ENCODE measurements at regions not wholly inside any gene's neighbourhood (a gene's known extent, or its start where the extent isn't known, plus 50 kb on each side); places are given as distances from the start of the nearest gene placed in this dataset.

DNA sequence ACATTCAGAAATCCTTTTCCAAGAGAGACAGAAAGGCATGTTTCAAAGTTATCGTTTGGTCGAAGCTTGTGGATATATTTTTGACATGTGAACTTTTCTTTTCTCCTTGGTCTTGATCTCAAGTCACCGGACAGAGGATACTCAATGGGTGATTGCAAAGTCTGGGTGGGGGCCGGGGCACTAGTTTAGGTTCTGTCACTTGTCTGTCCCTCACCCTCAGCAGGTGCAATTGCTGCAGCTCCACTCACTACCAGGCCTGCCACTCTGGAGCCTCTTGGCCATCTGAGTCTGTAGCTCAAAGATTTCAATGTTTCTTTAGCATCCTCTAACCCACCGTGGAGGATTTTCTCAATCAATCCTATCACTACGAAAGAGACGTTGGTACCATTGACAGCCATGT, 246.0 kb upstream of the C1orf174 start:
- no peak overlapping the region for H3K4me3 ChIP-seq (ENCODE audit: low read depth, low read length)
- TF ChIP-seq, protein P1, sequence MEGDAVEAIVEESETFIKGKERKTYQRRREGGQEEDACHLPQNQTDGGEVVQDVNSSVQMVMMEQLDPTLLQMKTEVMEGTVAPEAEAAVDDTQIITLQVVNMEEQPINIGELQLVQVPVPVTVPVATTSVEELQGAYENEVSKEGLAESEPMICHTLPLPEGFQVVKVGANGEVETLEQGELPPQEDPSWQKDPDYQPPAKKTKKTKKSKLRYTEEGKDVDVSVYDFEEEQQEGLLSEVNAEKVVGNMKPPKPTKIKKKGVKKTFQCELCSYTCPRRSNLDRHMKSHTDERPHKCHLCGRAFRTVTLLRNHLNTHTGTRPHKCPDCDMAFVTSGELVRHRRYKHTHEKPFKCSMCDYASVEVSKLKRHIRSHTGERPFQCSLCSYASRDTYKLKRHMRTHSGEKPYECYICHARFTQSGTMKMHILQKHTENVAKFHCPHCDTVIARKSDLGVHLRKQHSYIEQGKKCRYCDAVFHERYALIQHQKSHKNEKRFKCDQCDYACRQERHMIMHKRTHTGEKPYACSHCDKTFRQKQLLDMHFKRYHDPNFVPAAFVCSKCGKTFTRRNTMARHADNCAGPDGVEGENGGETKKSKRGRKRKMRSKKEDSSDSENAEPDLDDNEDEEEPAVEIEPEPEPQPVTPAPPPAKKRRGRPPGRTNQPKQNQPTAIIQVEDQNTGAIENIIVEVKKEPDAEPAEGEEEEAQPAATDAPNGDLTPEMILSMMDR (IDR thresholded peaks at IDR 0.05; ENCODE audit: insufficient read depth, low read depth, low read length, missing control alignments): no peak
- DNase-seq (ENCODE audit: low read depth): no peak

DNA sequence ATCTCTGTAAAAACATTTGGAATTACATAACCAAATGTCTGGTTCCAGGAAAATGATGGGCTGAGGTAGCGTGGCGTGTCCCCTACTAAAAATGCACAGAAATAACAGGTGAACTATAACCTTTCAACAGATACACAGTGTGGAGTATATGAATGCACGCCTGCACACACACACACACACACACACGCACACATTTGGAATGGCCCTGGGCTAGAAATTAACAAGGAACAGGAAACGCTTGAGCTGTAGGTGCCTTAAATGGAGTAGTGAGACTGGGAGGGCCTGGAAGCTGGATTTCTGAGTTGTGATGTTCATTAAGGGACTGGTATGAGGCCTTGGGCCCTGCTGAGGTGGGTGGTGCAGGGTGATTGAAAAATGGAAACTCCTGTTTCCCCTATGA, 246.5 kb upstream of the C1orf174 start:
- TF ChIP-seq, protein P1 (IDR thresholded peaks at IDR 0.05; ENCODE audit: insufficient read depth, low read depth, low read length, missing control alignments): no peak
- no peak for DNase-seq (ENCODE audit: low read depth)
- no peak overlapping the region for H3K4me3 ChIP-seq (ENCODE audit: low read depth, low read length)

DNA sequence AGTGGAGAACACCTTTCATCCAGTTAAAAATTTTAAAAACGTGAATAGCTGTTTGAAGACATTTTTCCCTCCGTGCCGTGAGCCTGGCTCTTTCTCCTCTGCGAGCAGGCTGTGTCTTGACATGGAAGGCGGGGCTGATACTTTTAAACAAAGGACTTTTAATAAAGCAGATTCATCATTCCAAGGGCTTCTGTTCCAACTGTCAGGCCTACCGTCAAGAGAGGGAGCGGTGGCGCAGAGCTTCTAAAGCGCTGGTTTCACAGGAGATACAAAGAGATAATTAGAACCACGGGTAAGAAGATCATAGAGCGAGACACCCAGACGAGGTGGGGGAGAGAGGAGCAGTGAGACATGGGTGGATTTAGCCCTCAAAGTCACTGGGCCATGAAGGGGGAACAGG, 247.4 kb upstream of the C1orf174 start:
- TF ChIP-seq, protein P1 (IDR thresholded peaks at IDR 0.05; ENCODE audit: insufficient read depth, low read depth, low read length, missing control alignments): no peak

DNA sequence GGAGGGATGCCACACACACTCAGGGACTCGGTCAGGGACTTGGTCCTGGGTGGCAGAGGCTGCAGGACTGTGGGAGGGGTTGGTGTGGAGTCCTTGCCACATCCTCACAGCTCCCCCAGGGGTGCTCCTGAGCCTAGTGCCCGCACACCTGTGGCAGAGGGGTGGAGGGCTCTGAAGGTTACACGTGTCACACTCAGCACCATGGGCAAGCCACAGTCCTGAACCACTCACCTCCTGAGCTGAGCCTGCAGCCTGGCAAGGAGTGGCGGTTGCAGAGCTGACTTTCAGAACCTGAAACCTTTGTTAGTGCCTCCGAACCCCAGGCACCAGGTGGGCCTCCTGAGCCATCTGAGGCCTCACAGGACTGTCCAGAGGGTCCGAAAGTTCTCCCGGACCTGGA, 249.2 kb upstream of the C1orf174 start:
- no peak for DNase-seq (ENCODE audit: low read depth)
- TF ChIP-seq, protein P1 (IDR thresholded peaks at IDR 0.05; ENCODE audit: insufficient read depth, low read depth, low read length, missing control alignments): no peak
- no peak overlapping the region for H3K4me3 ChIP-seq (ENCODE audit: low read depth, low read length)

More for the DNA sequence above, 247.4 kb upstream of the C1orf174 start:
- no peak for DNase-seq (ENCODE audit: low read depth)
- no peak overlapping the region for H3K4me3 ChIP-seq (ENCODE audit: low read depth, low read length)

DNA sequence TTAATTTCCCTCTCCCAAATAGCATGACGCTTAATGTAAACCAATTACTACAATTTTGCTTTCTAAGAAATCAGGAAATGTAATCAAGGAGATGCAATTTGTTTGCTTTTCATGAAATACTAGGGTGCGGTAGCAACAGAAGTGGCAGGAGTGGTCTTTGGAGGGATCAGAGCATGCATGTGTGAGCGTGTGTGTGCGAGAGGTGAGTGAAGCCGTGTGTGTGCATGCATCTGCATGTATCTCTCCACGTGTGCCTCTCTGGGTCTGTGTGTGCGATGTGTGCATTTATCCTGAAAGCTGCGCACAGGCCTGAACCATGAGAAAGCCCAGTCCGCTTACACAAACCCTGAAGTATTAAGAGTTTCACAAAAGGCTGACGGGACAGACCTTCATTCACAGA, 249.8 kb upstream of the C1orf174 start:
- no peak overlapping the region for H3K4me3 ChIP-seq (ENCODE audit: low read depth, low read length)

DNA sequence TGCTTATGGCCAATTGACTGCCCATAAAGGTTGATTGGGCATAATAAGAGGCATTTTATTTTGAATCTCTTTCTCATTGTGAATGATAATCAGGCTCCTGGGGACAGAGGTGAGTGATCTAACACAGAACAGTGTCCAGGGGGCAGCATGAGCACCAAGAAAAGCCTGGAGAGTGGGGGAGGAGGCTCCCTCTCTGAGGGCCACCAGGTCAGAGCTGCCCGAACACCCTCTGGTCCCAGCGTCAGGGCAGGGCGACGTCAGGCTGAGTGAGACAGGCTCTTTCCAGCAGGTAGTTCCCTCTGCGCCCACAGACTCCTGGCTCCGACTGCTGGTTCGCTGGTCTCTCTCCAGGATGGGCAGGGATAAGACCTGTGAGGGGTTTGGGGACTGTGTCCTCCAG, 250.2 kb upstream of the C1orf174 start:
- TF ChIP-seq, protein P1 (IDR thresholded peaks at IDR 0.05; ENCODE audit: insufficient read depth, low read depth, low read length, missing control alignments): no peak
- DNase-seq (ENCODE audit: low read depth): no peak
- H3K4me3 ChIP-seq (ENCODE audit: low read depth, low read length): no peak overlapping the region

More for the DNA sequence above, 249.8 kb upstream of the C1orf174 start:
- TF ChIP-seq, protein P1 (IDR thresholded peaks at IDR 0.05; ENCODE audit: insufficient read depth, low read depth, low read length, missing control alignments): no peak
- no peak for DNase-seq (ENCODE audit: low read depth)

DNA sequence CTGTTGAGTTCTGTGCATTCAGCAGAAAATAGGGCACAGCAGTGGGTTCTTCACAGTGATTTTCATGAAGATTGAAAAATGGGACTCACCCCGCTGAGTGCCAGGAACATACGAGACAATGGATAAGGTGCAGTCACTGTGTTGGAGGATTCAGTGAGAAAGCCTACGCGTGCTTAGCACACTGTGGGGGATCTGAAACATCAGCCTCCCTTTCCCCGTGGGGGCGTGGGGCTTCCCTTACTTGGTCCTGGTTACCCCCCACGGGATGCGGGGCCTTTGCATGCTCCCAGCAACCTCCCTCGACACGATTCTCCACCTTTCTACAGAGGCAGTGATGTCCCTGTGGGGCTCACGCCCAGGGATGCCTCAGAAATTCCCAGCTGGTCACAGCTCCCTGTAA, 252.2 kb upstream of the C1orf174 start:
- TF ChIP-seq, protein P1 (IDR thresholded peaks at IDR 0.05; ENCODE audit: insufficient read depth, low read depth, low read length, missing control alignments): no peak
- DNase-seq (ENCODE audit: low read depth): no peak
- no peak overlapping the region for H3K4me3 ChIP-seq (ENCODE audit: low read depth, low read length)

All from GM12865 (cell line).